GM18870 (cell line): ENCODE measurements at regions not wholly inside any gene's neighbourhood (a gene's known extent, or its start where the extent isn't known, plus 50 kb on each side); places are given as distances from the start of the nearest gene placed in this dataset.
"Not testable (repeated sequence)": the region's sequence is repeated elsewhere in the genome, so short reads cannot be mapped to it uniquely, and the experiment has no call there.

ENCODE experiments used
- ATAC-seq: cut with Tn5 transposase; IDR thresholded peaks from one replicate; pipeline ENCODE4 v1.9.1; 2021; ENCODE audit warnings: moderate library complexity; ENCODE audit not compliant: unreplicated experiment

- not testable (repeated sequence) for ATAC-seq
Observed at GRCh38 chr5:17032314-17032985, 96.4 kb upstream of the MYO10 start.

GRCh38 chr5:17034992-17035391 is 98.9 kb upstream of the MYO10 start:
- not testable (repeated sequence) for ATAC-seq

- ATAC-seq, result no peak
Observed at GRCh38 chr5:17037751-17038150, 101.7 kb upstream of the MYO10 start.

- ATAC-seq, result no peak
Observed at GRCh38 chr5:17039170-17039569, 103.1 kb upstream of the MYO10 start.

GRCh38 chr5:17042041-17042440 is 106.0 kb upstream of the MYO10 start:
- ATAC-seq, result no peak

GRCh38 chr5:17046320-17046719 is 110.2 kb upstream of the MYO10 start:
- no peak for ATAC-seq

- ATAC-seq, result no peak
Observed at GRCh38 chr5:17050236-17050635, 114.1 kb upstream of the MYO10 start.

GRCh38 chr5:17054911-17055310 is 118.8 kb upstream of the MYO10 start:
- ATAC-seq, result no peak

GRCh38 chr5:17056141-17056631 is 120.1 kb upstream of the MYO10 start:
- no peak for ATAC-seq

- ATAC-seq, result no peak
Observed at GRCh38 chr5:17058438-17058837, 122.3 kb upstream of the MYO10 start.

- no peak for ATAC-seq
Observed at GRCh38 chr5:17061973-17062470, 125.9 kb upstream of the MYO10 start.

GRCh38 chr5:17062741-17063140 is 126.7 kb upstream of the MYO10 start:
- ATAC-seq, result not testable (repeated sequence)

GRCh38 chr5:17064241-17064640 is 128.2 kb upstream of the MYO10 start:
- ATAC-seq, result no peak

- ATAC-seq, result no peak
Observed at GRCh38 chr5:17065458-17065857, 129.4 kb upstream of the MYO10 start.

GRCh38 chr5:17066026-17066425 is 129.9 kb upstream of the MYO10 start:
- ATAC-seq, result not testable (repeated sequence)

- no peak for ATAC-seq
Observed at GRCh38 chr5:17067657-17068392, 131.7 kb upstream of the MYO10 start.

GRCh38 chr5:17069995-17070511 is 134.0 kb upstream of the MYO10 start:
- no peak for ATAC-seq

- ATAC-seq, result no peak
Observed at GRCh38 chr5:17070647-17071046, 134.6 kb upstream of the MYO10 start.

- no peak for ATAC-seq
Observed at GRCh38 chr5:17075236-17075635, 139.1 kb upstream of the MYO10 start.

GRCh38 chr5:17076272-17076671 is 140.2 kb upstream of the MYO10 start:
- no peak for ATAC-seq

GRCh38 chr5:17077440-17078233 is 139.8 kb upstream of the BASP1 start:
- ATAC-seq, result no peak
